Keratinocyte (primary cell): ENCODE measurements at regions not wholly inside any gene's neighbourhood (a gene's known extent, or its start where the extent isn't known, plus 50 kb on each side); places are given as distances from the start of the nearest gene placed in this dataset.

ENCODE experiments used
- DNase-seq: peaks from one replicate; pipeline ENCODE4 v3.0.0-alpha.2; 2011; ENCODE audit warnings: low read depth, missing footprints, low spot score
- FAIRE-seq: peaks from 2 replicates; lab custom pipeline; 2011; peaks lifted over from hg19 to GRCh38; lab: Jason Lieb, UNC
- H2AFZ ChIP-seq: 2 replicates; pipeline ENCODE4 v1.6.0; 2012; ENCODE audit warnings: low read length, control low read depth, inconsistent platforms; ENCODE audit not compliant: control insufficient read depth
- H3K27ac ChIP-seq: 2 replicates; pipeline ENCODE4 v1.5.1; 2011; ENCODE audit warnings: low read length; ENCODE audit not compliant: control insufficient read depth, insufficient read depth
- H3K27me3 ChIP-seq: 3 replicates; pipeline ENCODE4 v1.6.0; 2011; ENCODE audit warnings: low read length; ENCODE audit not compliant: control insufficient read depth, insufficient read depth; ENCODE audit errors: extremely low read depth
- H3K36me3 ChIP-seq, 2 experiments: 2 replicates in 1 of 2; 3 replicates in 1 of 2; pipeline ENCODE4 v1.5.1; 2011; ENCODE audit warnings: low read length in 2 of 2, mild to moderate bottlenecking in 1 of 2; ENCODE audit not compliant: control insufficient read depth in 2 of 2, insufficient read depth in 2 of 2; ENCODE audit errors: extremely low read depth in 1 of 2
- H3K4me1 ChIP-seq: 3 replicates; pipeline ENCODE4 v1.5.1; 2011; ENCODE audit warnings: low read length; ENCODE audit not compliant: control insufficient read depth, insufficient read depth; ENCODE audit errors: extremely low read depth
- H3K4me2 ChIP-seq: 3 replicates; pipeline ENCODE4 v1.6.0; 2011; ENCODE audit warnings: low read depth, low read length; ENCODE audit not compliant: control insufficient read depth, insufficient read depth; ENCODE audit errors: extremely low read depth
- H3K4me3 ChIP-seq, 3 experiments: fragments of 200-600 bp in 1 of 3; sonication (generic) in 1 of 3; 2 replicates in 2 of 3; 3 replicates in 1 of 3; pipeline ENCODE4 v1.5.1; 2011 to 2016; ENCODE audit warnings: low read length in 3 of 3, mild to moderate bottlenecking in 3 of 3, control low read depth in 2 of 3, inconsistent platforms in 1 of 3, low read depth in 1 of 3, mixed read lengths in 1 of 3, mixed run types in 1 of 3, moderate library complexity in 1 of 3; ENCODE audit not compliant: control insufficient read depth in 2 of 3, insufficient read depth in 2 of 3; ENCODE audit errors: extremely low read depth in 1 of 3
- H3K79me2 ChIP-seq: 2 replicates; pipeline ENCODE4 v1.6.0; 2012; ENCODE audit warnings: low read length; ENCODE audit not compliant: control insufficient read depth, insufficient read depth
- H3K9ac ChIP-seq: 3 replicates; pipeline ENCODE4 v1.6.0; 2011; ENCODE audit warnings: low read length; ENCODE audit not compliant: control insufficient read depth, insufficient read depth; ENCODE audit errors: extremely low read depth
- H3K9me1 ChIP-seq: 3 replicates; pipeline ENCODE4 v1.6.0; 2011; ENCODE audit warnings: low read length; ENCODE audit not compliant: control insufficient read depth, insufficient read depth; ENCODE audit errors: extremely low read depth
- H3K9me3 ChIP-seq: 2 replicates; pipeline ENCODE4 v1.5.1; 2012; ENCODE audit warnings: low read depth, low read length; ENCODE audit not compliant: control insufficient read depth
- H4K20me1 ChIP-seq: 3 replicates; pipeline ENCODE4 v1.6.0; 2011; ENCODE audit warnings: low read length; ENCODE audit not compliant: control insufficient read depth, insufficient read depth; ENCODE audit errors: extremely low read depth
- EZH2 ChIP-seq: IDR thresholded peaks from one replicate; pipeline ENCODE4 v1.6.1; 2012; ENCODE audit warnings: inconsistent platforms, mild to moderate bottlenecking, low read length, moderate library complexity
- dilution Hi-C: fragments of 300-500 bp; cut with MboI; formaldehyde crosslinking; loops from one replicate; pipeline ENCODE4 v1.7.0; 2020; ENCODE audit warnings: low sequenced_read_pairs; ENCODE audit not compliant: extremely low pct_ligation_motif_present
- TF ChIP-seq, protein P1 (sequence below), 3 experiments: IDR thresholded peaks in 1 of 3; conservative IDR thresholded peaks in 1 of 3; optimal IDR thresholded peaks in 1 of 3; 2 replicates in 2 of 3; 3 replicates in 1 of 3; pipeline versions ENCODE3 to v1.5.1; 2011; ENCODE audit warnings: low read length in 3 of 3, mild to moderate bottlenecking in 3 of 3, moderate library complexity in 2 of 3, control low read depth in 1 of 3, inconsistent platforms in 1 of 3; ENCODE audit not compliant: insufficient read depth in 2 of 3; ENCODE audit errors: extremely low read depth in 1 of 3

DNA sequence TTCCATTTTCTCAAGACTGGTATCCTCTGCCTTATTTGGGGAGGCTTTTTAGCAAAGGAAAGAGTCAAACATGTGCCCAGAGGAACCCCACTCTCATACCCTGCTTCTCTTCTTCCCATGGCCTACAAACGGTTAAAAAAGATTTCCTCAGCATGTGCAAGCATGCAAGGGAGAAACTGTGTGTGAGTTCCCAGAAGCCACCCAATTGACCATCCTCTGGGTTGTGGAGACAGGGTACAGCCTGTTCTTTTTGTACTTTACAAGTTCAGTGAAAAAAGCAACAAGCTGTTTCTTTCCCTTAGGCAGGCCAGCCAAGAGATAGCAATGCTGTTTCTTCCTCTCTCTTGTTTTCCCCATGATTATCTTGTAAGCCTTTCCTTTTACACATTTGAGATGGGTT, 68.8 kb upstream of the MTPN start:
- DNase-seq (no peak), FAIRE-seq (no peak)
- Histone ChIP-seq H3K36me3 (no peaks in the 10 kb centered on the region), H3K9ac (no peak overlapping the region), H3K4me1 (no peaks in the 10 kb centered on the region), H3K27ac (no peak overlapping the region), H2AFZ (no peak overlapping the region), H3K4me3 (no peak overlapping the region), H3K9me3 (no peaks in the 10 kb centered on the region), H3K9me1 (no peaks in the 10 kb centered on the region), H4K20me1 (no peaks in the 10 kb centered on the region), H3K27me3 (no peaks in the 10 kb centered on the region), H3K79me2 (no peaks in the 10 kb centered on the region), H3K4me2 (no peak overlapping the region)
- TF ChIP-seq EZH2 = no peak
- TF ChIP-seq, protein P1, sequence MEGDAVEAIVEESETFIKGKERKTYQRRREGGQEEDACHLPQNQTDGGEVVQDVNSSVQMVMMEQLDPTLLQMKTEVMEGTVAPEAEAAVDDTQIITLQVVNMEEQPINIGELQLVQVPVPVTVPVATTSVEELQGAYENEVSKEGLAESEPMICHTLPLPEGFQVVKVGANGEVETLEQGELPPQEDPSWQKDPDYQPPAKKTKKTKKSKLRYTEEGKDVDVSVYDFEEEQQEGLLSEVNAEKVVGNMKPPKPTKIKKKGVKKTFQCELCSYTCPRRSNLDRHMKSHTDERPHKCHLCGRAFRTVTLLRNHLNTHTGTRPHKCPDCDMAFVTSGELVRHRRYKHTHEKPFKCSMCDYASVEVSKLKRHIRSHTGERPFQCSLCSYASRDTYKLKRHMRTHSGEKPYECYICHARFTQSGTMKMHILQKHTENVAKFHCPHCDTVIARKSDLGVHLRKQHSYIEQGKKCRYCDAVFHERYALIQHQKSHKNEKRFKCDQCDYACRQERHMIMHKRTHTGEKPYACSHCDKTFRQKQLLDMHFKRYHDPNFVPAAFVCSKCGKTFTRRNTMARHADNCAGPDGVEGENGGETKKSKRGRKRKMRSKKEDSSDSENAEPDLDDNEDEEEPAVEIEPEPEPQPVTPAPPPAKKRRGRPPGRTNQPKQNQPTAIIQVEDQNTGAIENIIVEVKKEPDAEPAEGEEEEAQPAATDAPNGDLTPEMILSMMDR (optimal IDR thresholded peaks at IDR 0.05 in 1 of 3, IDR thresholded peaks at IDR 0.05 in 1 of 3, conservative IDR thresholded peaks at IDR 0.05 in 1 of 3; ENCODE audit: extremely low read depth in 1 of 3, insufficient read depth in 2 of 3, low read length in 3 of 3) = no peak
- dilution Hi-C loops = no loop called here

DNA sequence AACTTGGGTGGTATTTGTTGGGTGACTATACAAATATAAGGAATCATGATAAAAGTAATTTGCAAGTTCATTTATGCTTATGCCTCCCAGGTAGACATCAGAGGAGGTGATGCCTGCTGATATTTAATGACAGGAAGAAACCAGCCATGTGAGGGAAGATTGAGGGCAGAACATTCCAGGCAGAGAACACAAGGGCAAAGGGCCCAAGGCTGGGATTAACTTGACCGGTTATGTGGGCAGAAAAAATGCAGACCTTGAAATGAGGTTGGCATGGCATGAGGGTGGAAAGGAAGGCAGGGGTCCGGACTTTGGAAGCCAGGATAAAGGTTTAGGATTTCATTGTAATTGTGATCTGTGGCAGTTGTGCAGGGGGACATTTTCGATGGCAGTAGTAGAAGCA, 68.0 kb upstream of the MTPN start:
- H3K9ac ChIP-seq = no peak overlapping the region
- no peak overlapping the region for H2AFZ ChIP-seq
- dilution Hi-C loops = no loop called here
- H3K36me3 ChIP-seq = no peaks in the 10 kb centered on the region
- no peaks in the 10 kb centered on the region for H3K9me3 ChIP-seq
- no peaks in the 10 kb centered on the region for H4K20me1 ChIP-seq
- H3K9me1 ChIP-seq = no peaks in the 10 kb centered on the region
- no peak overlapping the region for H3K4me2 ChIP-seq
- no peak overlapping the region for H3K27ac ChIP-seq
- TF ChIP-seq, protein P1 (optimal IDR thresholded peaks at IDR 0.05 in 1 of 3, IDR thresholded peaks at IDR 0.05 in 1 of 3, conservative IDR thresholded peaks at IDR 0.05 in 1 of 3; ENCODE audit: extremely low read depth in 1 of 3, insufficient read depth in 2 of 3, low read length in 3 of 3) = no peak
- TF ChIP-seq EZH2 = no peak
- H3K4me1 ChIP-seq = no peaks in the 10 kb centered on the region
- H3K27me3 ChIP-seq = no peaks in the 10 kb centered on the region
- no peak overlapping the region for H3K4me3 ChIP-seq
- no peaks in the 10 kb centered on the region for H3K79me2 ChIP-seq
- FAIRE-seq (no peak), DNase-seq (no peak)
